Tibial nerve (tissue), 4 donors: ENCODE measurements at regions not wholly inside any gene's neighbourhood (a gene's known extent, or its start where the extent isn't known, plus 50 kb on each side); places are given as distances from the start of the nearest gene placed in this dataset.
"Not testable (repeated sequence)": the region's sequence is repeated elsewhere in the genome, so short reads cannot be mapped to it uniquely, and the experiment has no call there.

Experiments
- DNase-seq, 2 donors: peaks; one replicate each; pipeline ENCODE4 v3.0.0-alpha.2; 2019; ENCODE audit warnings: low spot score in 2 of 2
- H3K27ac ChIP-seq, 4 donors: fragments of 200-600 bp; sonication (generic) in 3 of 4; one replicate each; pipeline ENCODE4 v1.5.1; 2017 to 2019; ENCODE audit warnings: mild to moderate bottlenecking in 1 of 4
- H3K27me3 ChIP-seq, 2 donors: fragments of 200-600 bp; sonication (generic) in 1 of 2; one replicate each; pipeline versions ENCODE4 v1.5.1 to v1.6.0; 2017 to 2019
- H3K36me3 ChIP-seq, 3 donors: fragments of 200-600 bp; sonication (generic); one replicate each; pipeline ENCODE4 v1.5.1; 2018 to 2019
- H3K4me1 ChIP-seq, 4 donors: fragments of 200-600 bp; sonication (generic) in 3 of 4; one replicate each; pipeline ENCODE4 v1.5.1; 2017 to 2019
- H3K4me3 ChIP-seq, 4 donors: fragments of 200-600 bp; sonication (generic) in 3 of 4; one replicate each; pipeline ENCODE4 v1.5.1; 2017 to 2019; ENCODE audit warnings: mild to moderate bottlenecking in 1 of 4, moderate library complexity in 1 of 4
- H3K9me3 ChIP-seq, 4 donors: fragments of 200-600 bp; sonication (generic) in 3 of 4; one replicate each; pipeline ENCODE4 v1.5.1; 2017 to 2019
- CTCF ChIP-seq, 5 experiments: fragments of 200-600 bp in 3 of 5; fragments of 450-650 bp in 2 of 5; sonication (generic) in 3 of 5; IDR thresholded peaks; one replicate each; pipeline ENCODE4 v1.5.1; 2016 to 2019; ENCODE audit warnings: antibody characterized with exemption in 5 of 5, mild to moderate bottlenecking in 3 of 5, moderate library complexity in 2 of 5
- EP300 ChIP-seq, 2 donors: sonication (generic); formaldehyde crosslinking; IDR thresholded peaks; one replicate each; pipeline ENCODE4 v1.6.1; 2017; ENCODE audit warnings: antibody characterized with exemption in 2 of 2, mild to moderate bottlenecking in 1 of 2
- POLR2A ChIP-seq, 2 donors: fragments of 450-650 bp; IDR thresholded peaks; one replicate each; pipeline ENCODE4 v1.6.1; 2017; ENCODE audit warnings: antibody characterized with exemption in 2 of 2, mild to moderate bottlenecking in 2 of 2, moderate library complexity in 2 of 2
- WGBS, 2 donors: methylation state at CpG; one replicate each; pipeline ENCODE4 v1.1.5; 2018; 5-methylcytosine and 5-hydroxymethylcytosine counted together

GRCh38 chr15:87547470-87548181, 708.9 kb downstream of the NTRK3 start:
- no peaks in the 10 kb centered on the region for H3K9me3 ChIP-seq
- H3K27me3 ChIP-seq: no peaks in the 10 kb centered on the region
- H3K36me3 ChIP-seq: no peaks in the 10 kb centered on the region
- no peak overlapping the region for H3K4me3 ChIP-seq
- TF ChIP-seq CTCF (IDR thresholded peaks at IDR 0.05): no peak
- TF ChIP-seq EP300 (IDR thresholded peaks at IDR 0.05): no peak
- TF ChIP-seq POLR2A (IDR thresholded peaks at IDR 0.05): no peak
- WGBS, 2 donors: 65 to 74% methylated on average over 3 of the region's 3 CpGs
- no peak for DNase-seq
- peaks cover 0 to 4% (median 0%) of the 10 kb centered on the region in 4 donors for H3K4me1 ChIP-seq
- H3K27ac ChIP-seq: no peak overlapping the region

GRCh38 chr15:87538327-87538834, 718.2 kb downstream of the NTRK3 start:
- Histone ChIP-seq H3K27me3 (no peaks in the 10 kb centered on the region), H3K27ac (no peak overlapping the region), H3K9me3 (peaks cover 0 to 6% (median 0%) of the 10 kb centered on the region in 4 donors), H3K4me3 (no peak overlapping the region), H3K4me1 (no peaks in the 10 kb centered on the region), H3K36me3 (no peaks in the 10 kb centered on the region)
- whole genome bisulfite sequencing, 2 donors: 46 to 70% methylated on average over 3 of the region's 3 CpGs
- TF ChIP-seq EP300 (IDR thresholded peaks at IDR 0.05): no peak
- TF ChIP-seq CTCF (IDR thresholded peaks at IDR 0.05): no peak
- no peak for TF ChIP-seq POLR2A (IDR thresholded peaks at IDR 0.05)
- DNase-seq: no peak

GRCh38 chr15:87537295-87537694, 719.2 kb downstream of the NTRK3 start:
- H3K9me3 ChIP-seq: peaks cover 0 to 6% (median 0%) of the 10 kb centered on the region in 4 donors
- H3K36me3 ChIP-seq: no peaks in the 10 kb centered on the region
- 87 to 88% methylated on average over 1 of the region's 1 CpG for WGBS, 2 donors
- H3K27ac ChIP-seq: no peak overlapping the region
- DNase-seq: no peak
- no peak overlapping the region for H3K4me3 ChIP-seq
- H3K27me3 ChIP-seq: no peaks in the 10 kb centered on the region
- TF ChIP-seq POLR2A (IDR thresholded peaks at IDR 0.05): no peak
- TF ChIP-seq EP300 (IDR thresholded peaks at IDR 0.05): no peak
- TF ChIP-seq CTCF (IDR thresholded peaks at IDR 0.05): no peak
- no peaks in the 10 kb centered on the region for H3K4me1 ChIP-seq

GRCh38 chr15:87533637-87534036, 722.9 kb downstream of the NTRK3 start:
- not testable (repeated sequence) for H3K27ac ChIP-seq, H3K4me1 ChIP-seq, H3K4me3 ChIP-seq, DNase-seq, H3K36me3 ChIP-seq, H3K9me3 ChIP-seq, H3K27me3 ChIP-seq
- WGBS, 2 donors: 86 to 90% methylated on average over 1 of the region's 1 CpG

GRCh38 chr15:87528873-87529272, 727.7 kb downstream of the NTRK3 start:
- H3K9me3 ChIP-seq: peaks cover 0 to 2% (median 0%) of the 10 kb centered on the region in 4 donors
- H3K4me1 ChIP-seq: no peaks in the 10 kb centered on the region
- no peak overlapping the region for H3K4me3 ChIP-seq
- no peaks in the 10 kb centered on the region for H3K36me3 ChIP-seq
- H3K27me3 ChIP-seq: no peaks in the 10 kb centered on the region
- DNase-seq: no peak
- TF ChIP-seq POLR2A (IDR thresholded peaks at IDR 0.05) (no peak), EP300 (IDR thresholded peaks at IDR 0.05) (no peak), CTCF (IDR thresholded peaks at IDR 0.05) (no peak)
- H3K27ac ChIP-seq: no peak overlapping the region
